Trophoblast cell (in vitro differentiated cells and primary cell): ENCODE measurements at regions not wholly inside any gene's neighbourhood (a gene's known extent, or its start where the extent isn't known, plus 50 kb on each side); places are given as distances from the start of the nearest gene placed in this dataset.

Source experiments
- DNase-seq, 2 donors: peaks; one replicate each; pipeline ENCODE4 v3.0.0-alpha.2; 2016
- H2AFZ ChIP-seq: 2 replicates; pipeline ENCODE4 v1.6.1; 2013; ENCODE audit warnings: low read length, moderate library complexity, mild to moderate bottlenecking; ENCODE audit not compliant: insufficient read depth, poor library complexity
- H2AK5ac ChIP-seq: 2 replicates; pipeline ENCODE4 v1.6.1; 2013; ENCODE audit warnings: mild to moderate bottlenecking, low read length
- H2BK120ac ChIP-seq: 2 replicates; pipeline ENCODE4 v1.6.1; 2013; ENCODE audit warnings: low read length, mild to moderate bottlenecking, moderate library complexity; ENCODE audit not compliant: insufficient read depth, poor library complexity
- H2BK12ac ChIP-seq: 2 replicates; pipeline ENCODE4 v1.6.1; 2013; ENCODE audit warnings: mild to moderate bottlenecking, low read length, moderate library complexity
- H2BK5ac ChIP-seq: 2 replicates; pipeline ENCODE4 v1.6.1; 2013; ENCODE audit warnings: low read length, low read depth, moderate library complexity, mild to moderate bottlenecking; ENCODE audit not compliant: poor library complexity
- H3K14ac ChIP-seq: 2 replicates; pipeline ENCODE4 v1.6.1; 2013; ENCODE audit warnings: mild to moderate bottlenecking, low read length
- H3K18ac ChIP-seq: 2 replicates; pipeline ENCODE4 v1.6.1; 2013; ENCODE audit warnings: mild to moderate bottlenecking, low read length
- H3K23ac ChIP-seq: 2 replicates; pipeline ENCODE4 v1.6.1; 2013; ENCODE audit warnings: low read length
- H3K27ac ChIP-seq: 2 replicates; pipeline ENCODE4 v1.5.1; 2013; ENCODE audit warnings: low read depth, mild to moderate bottlenecking, inconsistent platforms, low read length, moderate library complexity
- H3K27me3 ChIP-seq: 2 replicates; pipeline ENCODE4 v1.6.1; 2013; ENCODE audit warnings: inconsistent platforms, mild to moderate bottlenecking, low read length, moderate library complexity; ENCODE audit not compliant: insufficient read depth
- H3K36me3 ChIP-seq, 2 experiments: 1 replicate in 1 of 2; 2 replicates in 1 of 2; pipeline ENCODE4 v1.6.1; 2013; ENCODE audit warnings: low read length in 2 of 2, mild to moderate bottlenecking in 2 of 2, moderate library complexity in 1 of 2; ENCODE audit not compliant: insufficient read depth in 2 of 2, control insufficient read depth in 1 of 2
- H3K4ac ChIP-seq: 2 replicates; pipeline ENCODE4 v1.6.1; 2013; ENCODE audit warnings: low read depth, mild to moderate bottlenecking, low read length, moderate library complexity
- H3K4me1 ChIP-seq, 2 experiments: 1 replicate in 1 of 2; 2 replicates in 1 of 2; pipeline ENCODE4 v1.6.1; 2013; ENCODE audit warnings: low read length in 2 of 2, mild to moderate bottlenecking in 2 of 2, moderate library complexity in 1 of 2; ENCODE audit not compliant: insufficient read depth in 2 of 2, control insufficient read depth in 1 of 2
- H3K4me2 ChIP-seq: 2 replicates; pipeline ENCODE4 v1.6.1; 2013; ENCODE audit warnings: inconsistent platforms, mild to moderate bottlenecking, low read length, moderate library complexity
- H3K4me3 ChIP-seq: 2 replicates; pipeline ENCODE4 v1.5.1; 2013; ENCODE audit warnings: mild to moderate bottlenecking, low read depth, low read length, inconsistent platforms
- H3K79me1 ChIP-seq: one replicate; pipeline ENCODE4 v1.6.1; 2013; ENCODE audit warnings: low read length
- H3K79me2 ChIP-seq: 2 replicates; pipeline ENCODE4 v1.6.1; 2013; ENCODE audit warnings: low read length, mild to moderate bottlenecking; ENCODE audit not compliant: control insufficient read depth, insufficient read depth, poor library complexity
- H3K9ac ChIP-seq: 2 replicates; pipeline ENCODE4 v1.6.1; 2013; ENCODE audit warnings: mild to moderate bottlenecking, low read length
- H3K9me3 ChIP-seq: 2 replicates; pipeline ENCODE4 v1.6.1; 2013; ENCODE audit warnings: low read depth, mild to moderate bottlenecking, control low read depth, inconsistent platforms, low read length; ENCODE audit not compliant: insufficient read depth
- H4K12ac ChIP-seq: 2 replicates; pipeline ENCODE4 v1.6.1; 2013; ENCODE audit warnings: low read depth, mild to moderate bottlenecking, low read length, moderate library complexity
- H4K8ac ChIP-seq: 2 replicates; pipeline ENCODE4 v1.6.1; 2013; ENCODE audit warnings: low read depth, mild to moderate bottlenecking, low read length, moderate library complexity
- H4K91ac ChIP-seq: one replicate; pipeline ENCODE4 v1.6.1; 2013; ENCODE audit warnings: low read depth, mild to moderate bottlenecking, low read length, moderate library complexity
- WGBS: extraction: QIAGEN DNeasy Blood & Tissue Kit; methylation state at CpG from one replicate; pipeline ENCODE4 v1.1.7; 2013; ENCODE audit warnings: missing lambda C conversion rate; ENCODE audit not compliant: insufficient read length, insufficient coverage; ENCODE audit errors: extremely low coverage; 5-methylcytosine and 5-hydroxymethylcytosine counted together

GRCh38 chr5:39730006-39730405 is 305.2 kb upstream of the DAB2 start:
- Histone ChIP-seq H2BK120ac (no peak overlapping the region), H3K36me3 (no peaks in the 10 kb centered on the region), H3K4me3 (no peak overlapping the region), H3K79me2 (no peaks in the 10 kb centered on the region), H3K4me2 (no peak overlapping the region), H3K9me3 (no peaks in the 10 kb centered on the region), H3K18ac (no peak overlapping the region), H4K12ac (no peak overlapping the region), H3K79me1 (no peaks in the 10 kb centered on the region), H2BK12ac (no peak overlapping the region), H3K14ac (no peak overlapping the region), H2AK5ac (no peak overlapping the region), H2BK5ac (no peak overlapping the region), H3K4ac (no peak overlapping the region), H3K27me3 (no peaks in the 10 kb centered on the region), H2AFZ (no peak overlapping the region), H3K27ac (no peak overlapping the region), H4K8ac (no peak overlapping the region), H3K4me1 (no peaks in the 10 kb centered on the region), H4K91ac (no peak overlapping the region), H3K9ac (no peak overlapping the region), H3K23ac (no peak overlapping the region)
- DNase-seq: peak; percentile 17 to 21
- WGBS: no CpG with 5 or more reads among the region's 2 CpGs

DNA sequence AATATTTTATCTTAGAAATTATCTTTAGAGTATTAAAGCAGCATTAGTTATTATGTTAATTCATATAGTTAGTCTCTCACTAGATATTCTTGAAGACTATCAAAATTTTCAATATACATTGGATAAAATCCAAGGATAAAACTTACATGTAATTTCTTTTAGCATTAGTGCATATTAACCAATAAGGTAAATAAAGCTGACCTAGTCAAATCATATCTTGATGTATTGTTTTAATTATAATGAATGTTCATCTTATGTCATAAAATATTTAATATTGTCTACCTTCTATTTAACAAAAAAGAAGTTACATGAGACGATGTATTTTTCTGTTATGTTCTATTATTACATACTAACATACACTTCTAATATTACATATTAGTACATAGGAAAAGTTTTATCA is 301.7 kb upstream of the DAB2 start:
- Histone ChIP-seq H2BK5ac (no peak overlapping the region), H3K4me3 (no peak overlapping the region), H3K18ac (no peak overlapping the region), H3K23ac (no peak overlapping the region), H2BK120ac (no peak overlapping the region), H3K27me3 (no peaks in the 10 kb centered on the region), H3K9ac (no peak overlapping the region), H3K27ac (no peak overlapping the region), H2AK5ac (no peak overlapping the region), H2BK12ac (no peak overlapping the region), H2AFZ (no peak overlapping the region), H4K12ac (no peak overlapping the region), H3K4ac (no peak overlapping the region), H3K4me2 (no peak overlapping the region), H3K14ac (no peak overlapping the region), H3K36me3 (no peaks in the 10 kb centered on the region), H3K79me2 (no peaks in the 10 kb centered on the region), H3K9me3 (no peaks in the 10 kb centered on the region), H4K8ac (no peak overlapping the region), H4K91ac (no peak overlapping the region), H3K79me1 (no peaks in the 10 kb centered on the region), H3K4me1 (no peaks in the 10 kb centered on the region)
- WGBS: no CpG with 5 or more reads among the region's 1 CpG
- no peak for DNase-seq

- no peak overlapping the region for H4K12ac ChIP-seq
- no peak overlapping the region for H2BK5ac ChIP-seq
- no peak overlapping the region for H4K8ac ChIP-seq
- H3K36me3 ChIP-seq: no peaks in the 10 kb centered on the region
- H3K4me1 ChIP-seq: no peaks in the 10 kb centered on the region
- no peak overlapping the region for H2AFZ ChIP-seq
- no peaks in the 10 kb centered on the region for H3K79me1 ChIP-seq
- H2BK120ac ChIP-seq: no peak overlapping the region
- H3K27me3 ChIP-seq: no peaks in the 10 kb centered on the region
- no peak overlapping the region for H3K14ac ChIP-seq
- no peak overlapping the region for H2AK5ac ChIP-seq
- DNase-seq: no peak
- H3K4ac ChIP-seq: no peak overlapping the region
- no peaks in the 10 kb centered on the region for H3K79me2 ChIP-seq
- H3K4me2 ChIP-seq: no peak overlapping the region
- no peak overlapping the region for H2BK12ac ChIP-seq
- no peak overlapping the region for H4K91ac ChIP-seq
- no peak overlapping the region for H3K18ac ChIP-seq
- WGBS: no CpG with 5 or more reads among the region's 30 CpGs
- H3K9me3 ChIP-seq: peaks cover 2% of the 10 kb centered on the region
- no peak overlapping the region for H3K27ac ChIP-seq
- no peak overlapping the region for H3K9ac ChIP-seq
- H3K4me3 ChIP-seq: no peak overlapping the region
- H3K23ac ChIP-seq: no peak overlapping the region
These were observed 296.6 kb upstream of the DAB2 start for GRCh38 chr5:39721394-39721793.

DNA sequence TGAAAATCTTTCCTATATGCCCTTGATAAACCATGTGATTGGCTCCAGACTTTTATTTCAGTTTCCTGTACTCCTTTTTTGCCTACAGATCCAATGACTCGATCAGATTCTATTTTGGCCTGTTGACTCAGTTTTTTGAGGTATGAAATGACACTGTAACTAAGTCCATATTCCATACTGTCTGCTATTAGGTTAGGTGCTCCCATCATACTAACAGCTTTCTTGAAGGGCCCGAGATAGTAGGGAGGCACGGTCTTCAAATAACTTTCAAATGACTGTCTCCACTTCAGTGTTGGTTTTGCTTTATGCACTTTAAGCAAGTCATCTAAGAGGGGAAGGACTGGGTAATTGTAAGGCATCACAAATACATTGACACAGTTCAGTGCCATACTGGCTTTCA is 295.4 kb upstream of the DAB2 start:
- Histone ChIP-seq H3K79me1 (no peaks in the 10 kb centered on the region), H3K4me1 (no peaks in the 10 kb centered on the region), H3K27me3 (no peaks in the 10 kb centered on the region), H3K9me3 (peaks cover 2% of the 10 kb centered on the region), H3K14ac (no peak overlapping the region), H3K4me2 (no peak overlapping the region), H4K91ac (no peak overlapping the region), H4K8ac (no peak overlapping the region), H3K23ac (no peak overlapping the region), H3K4ac (no peak overlapping the region), H2AK5ac (no peak overlapping the region), H2BK5ac (no peak overlapping the region), H3K4me3 (no peak overlapping the region), H2AFZ (no peak overlapping the region), H2BK12ac (no peak overlapping the region), H3K79me2 (no peaks in the 10 kb centered on the region), H3K18ac (no peak overlapping the region), H2BK120ac (no peak overlapping the region), H3K27ac (no peak overlapping the region), H4K12ac (no peak overlapping the region), H3K36me3 (no peaks in the 10 kb centered on the region), H3K9ac (no peak overlapping the region)
- peak in 1 of 2 donors; percentile 51 for DNase-seq
- WGBS: no CpG with 5 or more reads among the region's 3 CpGs
